GM23338 (cell line): ENCODE measurements at regions not wholly inside any gene's neighbourhood (a gene's known extent, or its start where the extent isn't known, plus 50 kb on each side); places are given as distances from the start of the nearest gene placed in this dataset.

ENCODE experiments used
- CREB1 ChIP-seq: fragments of 250-450 bp; sonication (Bioruptor Pico); IDR thresholded peaks from 2 replicates; pipeline ENCODE4 v1.5.0; 2020; ENCODE audit warnings: low read depth, mild to moderate bottlenecking, moderate library complexity
- EZH2 ChIP-seq: fragments of 200-600 bp; sonication (generic); IDR thresholded peaks from one replicate; pipeline ENCODE4 v1.8.0; 2017; ENCODE audit warnings: antibody characterized with exemption, mild to moderate bottlenecking, low read depth; ENCODE audit not compliant: unreplicated experiment
- EZH2phosphoT487 ChIP-seq: fragments of 200-600 bp; sonication (generic); IDR thresholded peaks from one replicate; pipeline ENCODE4 v1.8.1; 2018; ENCODE audit warnings: antibody characterized with exemption; ENCODE audit not compliant: unreplicated experiment
- JUNB ChIP-seq: IDR thresholded peaks from one replicate; pipeline ENCODE4 v1.6.1; 2016; ENCODE audit warnings: antibody characterized with exemption; ENCODE audit not compliant: unreplicated experiment
- NANOG ChIP-seq: IDR thresholded peaks from 2 replicates; pipeline ENCODE4 v1.6.1; 2016; ENCODE audit warnings: antibody characterized with exemption, borderline replicate concordance
- POLR2AphosphoS5 ChIP-seq: IDR thresholded peaks from 2 replicates; pipeline ENCODE4 v1.6.1; 2016; ENCODE audit warnings: antibody characterized with exemption, low read depth
- STAT1 ChIP-seq: IDR thresholded peaks from one replicate; pipeline ENCODE4 v1.6.1; 2016; ENCODE audit warnings: antibody characterized with exemption; ENCODE audit not compliant: unreplicated experiment
- ZNF114 ChIP-seq: fragments of 250-450 bp; sonication (Bioruptor Pico); IDR thresholded peaks from 2 replicates; pipeline ENCODE4 v1.5.0; 2020; ENCODE audit warnings: mild to moderate bottlenecking, moderate library complexity
- ZNF331 ChIP-seq: fragments of 250-450 bp; sonication (Bioruptor Pico); IDR thresholded peaks from 2 replicates; pipeline ENCODE4 v1.5.0; 2020; ENCODE audit warnings: low read depth, mild to moderate bottlenecking, moderate library complexity
- TF ChIP-seq, protein P1 (sequence below), 2 experiments: fragments of 200-600 bp in 1 of 2; sonication (generic) in 1 of 2; conservative IDR thresholded peaks; 2 replicates each; pipeline versions ENCODE4 v1.5.1 to v1.6.1; 2016 to 2017; ENCODE audit warnings: antibody characterized with exemption in 2 of 2, low read depth in 2 of 2, mild to moderate bottlenecking in 2 of 2, moderate library complexity in 1 of 2
- TF ChIP-seq, protein P2 (sequence below): IDR thresholded peaks from one replicate; pipeline ENCODE4 v1.6.1; 2018; ENCODE audit warnings: antibody characterized with exemption; ENCODE audit not compliant: unreplicated experiment

DNA sequence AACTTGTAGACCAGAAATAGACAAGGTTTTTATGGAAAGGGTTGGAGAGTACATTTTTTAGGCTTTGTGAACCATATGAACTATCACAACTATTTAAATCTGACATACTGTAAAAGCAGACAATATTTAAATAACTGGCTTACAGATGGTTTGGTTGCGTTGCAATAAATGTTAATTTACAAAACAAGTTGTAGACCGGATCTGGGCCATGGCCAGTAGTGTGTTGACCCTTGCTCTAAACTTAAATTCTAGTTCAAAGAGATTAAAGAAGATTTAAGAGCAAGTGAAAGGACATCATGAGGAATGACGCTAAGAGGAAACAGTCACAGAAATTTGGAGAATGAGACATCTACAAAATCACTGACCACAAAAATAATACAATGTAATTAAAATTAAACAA, 652.7 kb downstream of the DCDC2C start:
- TF ChIP-seq, protein P1, sequence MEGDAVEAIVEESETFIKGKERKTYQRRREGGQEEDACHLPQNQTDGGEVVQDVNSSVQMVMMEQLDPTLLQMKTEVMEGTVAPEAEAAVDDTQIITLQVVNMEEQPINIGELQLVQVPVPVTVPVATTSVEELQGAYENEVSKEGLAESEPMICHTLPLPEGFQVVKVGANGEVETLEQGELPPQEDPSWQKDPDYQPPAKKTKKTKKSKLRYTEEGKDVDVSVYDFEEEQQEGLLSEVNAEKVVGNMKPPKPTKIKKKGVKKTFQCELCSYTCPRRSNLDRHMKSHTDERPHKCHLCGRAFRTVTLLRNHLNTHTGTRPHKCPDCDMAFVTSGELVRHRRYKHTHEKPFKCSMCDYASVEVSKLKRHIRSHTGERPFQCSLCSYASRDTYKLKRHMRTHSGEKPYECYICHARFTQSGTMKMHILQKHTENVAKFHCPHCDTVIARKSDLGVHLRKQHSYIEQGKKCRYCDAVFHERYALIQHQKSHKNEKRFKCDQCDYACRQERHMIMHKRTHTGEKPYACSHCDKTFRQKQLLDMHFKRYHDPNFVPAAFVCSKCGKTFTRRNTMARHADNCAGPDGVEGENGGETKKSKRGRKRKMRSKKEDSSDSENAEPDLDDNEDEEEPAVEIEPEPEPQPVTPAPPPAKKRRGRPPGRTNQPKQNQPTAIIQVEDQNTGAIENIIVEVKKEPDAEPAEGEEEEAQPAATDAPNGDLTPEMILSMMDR (conservative IDR thresholded peaks at IDR 0.05; ENCODE audit: low read depth in 2 of 2): no peak
- TF ChIP-seq POLR2AphosphoS5: no peak
- TF ChIP-seq ZNF331 (CRISPR knock-in tag): no peak
- TF ChIP-seq EZH2: no peak
- no peak for TF ChIP-seq CREB1
- TF ChIP-seq, protein P2, sequence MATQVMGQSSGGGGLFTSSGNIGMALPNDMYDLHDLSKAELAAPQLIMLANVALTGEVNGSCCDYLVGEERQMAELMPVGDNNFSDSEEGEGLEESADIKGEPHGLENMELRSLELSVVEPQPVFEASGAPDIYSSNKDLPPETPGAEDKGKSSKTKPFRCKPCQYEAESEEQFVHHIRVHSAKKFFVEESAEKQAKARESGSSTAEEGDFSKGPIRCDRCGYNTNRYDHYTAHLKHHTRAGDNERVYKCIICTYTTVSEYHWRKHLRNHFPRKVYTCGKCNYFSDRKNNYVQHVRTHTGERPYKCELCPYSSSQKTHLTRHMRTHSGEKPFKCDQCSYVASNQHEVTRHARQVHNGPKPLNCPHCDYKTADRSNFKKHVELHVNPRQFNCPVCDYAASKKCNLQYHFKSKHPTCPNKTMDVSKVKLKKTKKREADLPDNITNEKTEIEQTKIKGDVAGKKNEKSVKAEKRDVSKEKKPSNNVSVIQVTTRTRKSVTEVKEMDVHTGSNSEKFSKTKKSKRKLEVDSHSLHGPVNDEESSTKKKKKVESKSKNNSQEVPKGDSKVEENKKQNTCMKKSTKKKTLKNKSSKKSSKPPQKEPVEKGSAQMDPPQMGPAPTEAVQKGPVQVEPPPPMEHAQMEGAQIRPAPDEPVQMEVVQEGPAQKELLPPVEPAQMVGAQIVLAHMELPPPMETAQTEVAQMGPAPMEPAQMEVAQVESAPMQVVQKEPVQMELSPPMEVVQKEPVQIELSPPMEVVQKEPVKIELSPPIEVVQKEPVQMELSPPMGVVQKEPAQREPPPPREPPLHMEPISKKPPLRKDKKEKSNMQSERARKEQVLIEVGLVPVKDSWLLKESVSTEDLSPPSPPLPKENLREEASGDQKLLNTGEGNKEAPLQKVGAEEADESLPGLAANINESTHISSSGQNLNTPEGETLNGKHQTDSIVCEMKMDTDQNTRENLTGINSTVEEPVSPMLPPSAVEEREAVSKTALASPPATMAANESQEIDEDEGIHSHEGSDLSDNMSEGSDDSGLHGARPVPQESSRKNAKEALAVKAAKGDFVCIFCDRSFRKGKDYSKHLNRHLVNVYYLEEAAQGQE: no peak
- no peak for TF ChIP-seq EZH2phosphoT487
- no peak for TF ChIP-seq STAT1
- no peak for TF ChIP-seq JUNB
- no peak for TF ChIP-seq NANOG
- TF ChIP-seq ZNF114 (CRISPR knock-in tag): no peak
